ENCODE measurements at regions not wholly inside any gene's neighbourhood (a gene's known extent, or its start where the extent isn't known, plus 50 kb on each side); places are given as distances from the start of the nearest gene placed in this dataset.

- no peak for TF ChIP-seq CTCF (IDR thresholded peaks at IDR 0.05; ENCODE audit: control extremely low read depth in 1 of 3, insufficient read depth in 1 of 3, low read depth in 1 of 3, low read length in 3 of 3)
- TF ChIP-seq CREB1 (IDR thresholded peaks at IDR 0.05), result no peak
- no peak for TF ChIP-seq KDM1A (IDR thresholded peaks at IDR 0.05; ENCODE audit: borderline replicate concordance, low read length)
Measured at GRCh38 chr2:223232896-223233295, 180.9 kb downstream of the KCNE4 start.

All from H1 (cell line).